GM18873 (cell line): ENCODE measurements at regions not wholly inside any gene's neighbourhood (a gene's known extent, or its start where the extent isn't known, plus 50 kb on each side); places are given as distances from the start of the nearest gene placed in this dataset.
"Not testable (repeated sequence)": the region's sequence is repeated elsewhere in the genome, so short reads cannot be mapped to it uniquely, and the experiment has no call there.

Source experiments
- ATAC-seq: cut with Tn5 transposase; IDR thresholded peaks from one replicate; pipeline ENCODE4 v1.9.1; 2021; ENCODE audit warnings: mild to moderate bottlenecking, moderate library complexity, moderate number of reproducible peaks; ENCODE audit not compliant: unreplicated experiment, low FRiP score

DNA sequence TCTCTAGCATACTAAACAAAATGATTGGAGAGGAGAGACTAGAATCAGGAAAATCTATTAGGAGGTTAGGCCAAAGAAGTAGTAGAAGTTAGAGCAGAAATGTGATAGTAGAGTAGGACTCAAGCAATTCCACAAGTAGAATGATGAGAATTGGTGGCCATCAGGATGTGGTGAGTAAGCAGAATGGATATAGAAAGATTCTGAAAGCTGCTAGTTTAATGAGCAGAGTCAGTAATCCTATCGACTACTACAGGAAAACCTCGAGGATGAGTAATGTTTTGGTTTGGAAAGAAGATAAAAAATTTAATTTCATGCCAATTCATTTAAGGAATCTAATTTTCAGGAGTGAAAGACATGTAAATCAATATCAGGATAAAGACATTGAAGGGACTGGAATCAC lies 648.3 kb upstream of the PHF14 start:
- ATAC-seq = no peak

DNA sequence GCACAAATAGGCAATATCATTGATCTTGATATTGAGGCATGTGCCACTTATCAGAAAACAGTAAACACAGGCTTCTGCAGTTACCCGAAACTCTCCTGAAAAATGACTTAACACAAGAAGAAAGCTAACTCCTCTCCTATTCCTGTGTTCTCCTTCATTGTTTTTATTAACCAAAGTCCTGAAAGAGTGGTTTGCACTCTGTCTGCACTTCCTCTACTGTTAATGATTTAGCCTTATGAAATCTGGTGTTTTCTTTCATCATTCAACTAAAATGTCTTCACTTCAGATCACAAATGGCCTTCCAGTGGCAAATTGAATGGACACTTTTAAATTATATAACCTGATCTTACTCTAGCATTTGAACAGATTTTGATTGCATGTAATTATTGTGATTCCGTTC lies 630.6 kb upstream of the PHF14 start:
- ATAC-seq = no peak

DNA sequence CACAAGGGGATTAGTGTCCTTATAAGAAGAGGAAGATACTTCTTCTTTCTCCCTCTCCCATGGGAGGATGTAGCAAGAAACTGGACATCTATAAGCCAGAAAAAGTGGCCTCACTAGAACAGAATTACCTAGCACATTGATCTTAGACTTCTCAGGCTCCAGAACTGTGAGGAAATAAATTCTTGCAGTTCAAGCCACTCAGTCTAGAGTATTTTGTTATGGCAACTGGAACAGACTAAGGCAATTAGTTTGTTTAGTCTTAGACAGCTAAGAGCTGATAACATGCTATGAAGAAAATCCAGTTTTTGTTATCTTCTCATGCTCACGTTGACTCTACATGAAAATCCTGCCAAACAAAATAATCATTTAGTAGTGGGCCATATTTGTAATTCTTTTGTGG lies 627.6 kb upstream of the PHF14 start:
- ATAC-seq = no peak

DNA sequence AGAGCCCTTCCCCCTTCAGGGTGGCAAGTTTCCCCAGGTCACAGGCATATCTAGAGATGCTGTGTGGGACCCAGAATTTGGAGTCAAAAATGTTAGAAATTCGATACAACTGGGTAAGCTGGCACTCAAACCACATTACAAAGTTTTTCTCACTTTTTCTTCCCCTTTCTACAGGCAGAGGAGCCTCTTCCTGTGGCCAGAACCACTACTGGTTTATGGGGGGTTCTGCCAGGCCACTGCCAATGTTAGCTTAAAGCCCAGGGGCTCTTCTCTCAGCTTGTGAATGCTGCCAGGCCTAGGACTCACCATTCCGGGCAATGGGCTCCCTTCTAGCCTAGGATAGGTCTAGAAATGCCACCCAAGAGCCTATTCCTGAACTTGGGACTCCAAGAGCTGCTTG lies 617.9 kb upstream of the PHF14 start:
- ATAC-seq = no peak

DNA sequence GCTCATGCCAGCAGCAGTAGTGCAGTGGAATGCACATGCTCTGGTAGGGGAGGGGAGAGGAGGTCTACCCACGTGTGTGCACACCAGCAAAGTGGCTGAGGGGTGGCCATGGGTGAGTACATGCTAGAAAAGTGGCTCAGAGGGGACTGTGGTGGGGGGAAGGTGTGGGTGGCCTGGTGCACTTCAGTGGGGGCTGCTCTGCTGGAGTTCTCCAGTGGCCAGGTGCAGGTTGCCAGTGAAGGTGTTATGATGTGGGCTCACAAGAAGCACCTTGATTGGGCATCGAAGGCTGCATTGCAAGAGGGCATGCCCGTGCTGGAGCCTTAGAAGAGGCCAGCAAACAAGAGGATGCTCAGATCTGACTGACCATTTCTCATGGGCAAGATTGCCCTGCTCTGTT lies 613.6 kb upstream of the PHF14 start:
- ATAC-seq = no peak

DNA sequence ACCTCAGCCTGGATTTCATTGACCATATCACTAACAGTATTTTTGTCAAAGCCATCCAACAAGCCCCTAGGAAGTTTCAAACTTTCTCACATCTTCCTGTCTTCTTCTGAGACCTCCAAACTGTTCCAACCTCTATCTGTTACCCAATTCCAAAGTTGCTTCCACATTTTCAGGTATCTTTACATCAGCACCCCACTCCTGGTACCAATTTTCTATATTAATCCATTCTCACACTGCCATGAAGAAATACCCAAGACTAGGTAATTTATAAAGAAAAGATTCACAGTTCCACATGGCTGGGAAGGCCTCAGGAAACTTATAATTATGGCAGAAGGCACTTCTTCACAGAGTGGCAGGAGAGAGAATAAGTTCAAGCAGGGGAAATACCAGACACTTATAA lies 571.9 kb upstream of the PHF14 start:
- no peak for ATAC-seq

DNA sequence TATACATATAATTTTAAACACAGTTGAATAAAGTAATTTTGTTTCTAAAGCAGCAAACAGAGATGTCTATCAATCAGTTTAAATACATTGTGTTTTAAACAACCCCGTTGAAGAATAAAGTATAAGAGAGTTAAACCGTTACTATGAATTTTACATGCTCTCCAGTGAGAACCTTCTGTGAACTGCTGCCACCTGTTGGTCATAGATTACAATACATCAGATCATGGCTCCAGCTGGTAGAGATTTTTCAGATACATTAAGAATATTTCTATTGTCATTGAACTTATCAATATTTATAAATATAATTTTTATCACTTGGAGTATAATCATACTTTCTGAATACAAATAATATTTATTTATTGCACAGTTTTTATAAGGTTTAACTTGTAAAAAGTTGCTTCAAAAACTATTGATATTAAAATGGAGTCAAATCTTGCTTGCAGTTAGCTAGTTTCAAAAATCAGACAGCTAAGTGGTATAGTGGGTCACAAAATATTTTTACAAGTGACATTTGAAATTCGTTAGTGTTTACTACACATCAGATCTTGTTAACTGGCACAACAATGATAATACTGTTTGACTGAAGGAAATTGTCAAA lies 561.2 kb upstream of the PHF14 start:
- peak; percentile 56 for ATAC-seq

DNA sequence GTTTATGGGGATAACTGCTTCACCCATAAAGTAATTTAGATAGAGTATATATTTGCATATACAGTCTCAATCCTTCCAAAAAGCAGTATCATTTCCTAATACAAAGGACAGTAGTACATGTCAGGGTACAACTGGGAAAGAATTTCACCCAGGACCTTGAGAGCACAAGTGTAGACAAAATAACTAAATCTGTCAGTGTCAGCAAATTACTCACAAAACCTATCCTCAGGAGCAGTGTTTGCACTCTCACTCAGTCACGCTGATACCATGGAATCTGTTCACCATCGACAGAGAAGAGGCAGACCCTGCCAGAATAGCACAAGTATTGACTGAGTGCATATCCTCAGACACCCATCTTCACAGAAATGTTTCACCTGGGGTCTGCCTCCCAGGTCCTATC lies 554.7 kb upstream of the PHF14 start:
- no peak for ATAC-seq

DNA sequence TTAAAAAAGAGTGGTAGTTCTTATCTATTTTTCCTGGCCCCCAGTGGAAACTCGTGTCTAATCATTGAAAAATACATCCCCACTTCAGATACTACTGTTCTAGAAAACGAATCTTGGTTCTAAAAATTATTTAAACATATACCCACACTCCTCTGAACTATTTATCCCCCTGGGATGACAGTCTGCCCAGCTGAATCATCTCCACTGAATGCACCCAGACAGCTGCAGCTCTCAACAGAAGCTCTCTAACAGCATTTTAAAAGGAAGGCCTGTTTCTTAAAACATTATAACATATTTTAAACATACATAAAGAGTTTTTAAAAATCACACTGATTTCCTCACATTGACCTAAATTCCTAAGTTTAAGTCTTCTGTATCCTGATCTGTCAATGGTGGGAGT lies 544.6 kb upstream of the PHF14 start:
- no peak for ATAC-seq

DNA sequence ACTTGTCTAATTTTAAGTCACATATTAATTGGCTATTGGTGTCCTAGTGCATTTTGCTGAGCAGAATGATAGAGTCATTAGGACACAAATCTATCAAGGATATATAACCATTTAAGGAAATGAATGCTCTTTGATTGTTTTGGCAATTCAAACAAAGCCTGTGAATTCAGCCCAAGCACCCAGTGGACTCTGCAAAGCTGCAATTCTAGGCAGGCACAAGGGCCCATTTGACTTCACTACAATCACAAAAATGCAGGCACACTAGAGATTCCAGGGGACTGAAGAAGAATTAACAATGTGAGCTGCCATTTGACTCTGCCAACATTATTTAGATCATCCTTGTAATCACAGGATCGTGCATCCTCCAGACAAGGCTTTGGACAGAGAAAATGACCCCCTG lies 544.2 kb upstream of the PHF14 start:
- ATAC-seq = no peak

DNA sequence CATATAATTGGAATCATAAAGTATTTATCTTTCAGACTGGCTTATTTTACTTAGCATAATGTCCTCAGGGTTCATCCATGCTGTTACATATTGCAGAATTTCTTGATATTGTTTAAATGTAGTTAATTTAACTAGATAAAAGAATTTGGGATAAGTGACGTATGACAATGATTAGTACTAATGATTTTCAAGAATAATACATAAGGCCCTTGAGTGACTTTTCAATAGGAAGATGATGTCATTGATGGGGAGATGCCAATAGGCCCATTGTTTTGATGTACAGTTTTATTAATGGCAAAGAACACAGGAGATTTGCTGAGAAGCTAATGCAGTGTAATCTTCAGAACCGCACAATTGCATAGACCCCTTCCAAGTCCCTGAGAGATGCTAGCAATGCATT lies 537.4 kb upstream of the PHF14 start:
- ATAC-seq = no peak

DNA sequence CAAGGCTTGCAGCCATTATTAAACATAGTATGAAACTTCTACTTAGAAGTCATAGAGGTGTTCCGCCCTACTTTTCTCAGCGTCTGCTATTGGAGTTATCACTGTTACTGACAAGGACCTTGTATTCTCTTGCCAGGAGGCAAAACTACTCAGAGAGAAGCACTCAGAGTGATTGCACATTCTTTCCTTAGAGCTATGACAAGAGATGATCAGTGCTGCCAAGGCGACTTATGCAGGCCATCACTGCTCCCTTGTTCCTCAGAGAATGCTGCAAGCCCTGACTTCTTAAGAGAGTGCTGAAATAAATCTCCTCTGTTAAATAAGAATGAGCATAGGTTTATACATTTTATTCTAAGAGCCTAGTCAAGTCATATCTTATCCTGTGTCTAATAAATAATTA lies 534.6 kb upstream of the PHF14 start:
- ATAC-seq = no peak

DNA sequence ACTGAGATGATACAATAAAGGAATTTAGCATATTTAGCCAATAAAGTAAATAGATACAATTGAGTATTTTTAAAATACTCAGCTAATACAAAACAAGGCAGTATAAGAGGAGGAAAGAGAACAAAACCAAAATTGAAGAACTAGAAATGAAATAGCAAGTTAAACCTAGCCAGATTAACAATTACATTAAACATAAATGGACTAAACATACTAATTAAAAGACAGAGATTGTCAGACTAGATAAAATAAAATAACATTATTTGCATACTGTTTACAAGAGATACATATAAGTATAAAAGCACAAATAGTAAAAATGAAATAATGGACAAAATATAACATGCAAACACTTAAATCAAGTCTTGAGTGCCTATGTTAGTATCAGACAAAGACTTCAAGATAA lies 517.7 kb upstream of the PHF14 start:
- no peak for ATAC-seq

DNA sequence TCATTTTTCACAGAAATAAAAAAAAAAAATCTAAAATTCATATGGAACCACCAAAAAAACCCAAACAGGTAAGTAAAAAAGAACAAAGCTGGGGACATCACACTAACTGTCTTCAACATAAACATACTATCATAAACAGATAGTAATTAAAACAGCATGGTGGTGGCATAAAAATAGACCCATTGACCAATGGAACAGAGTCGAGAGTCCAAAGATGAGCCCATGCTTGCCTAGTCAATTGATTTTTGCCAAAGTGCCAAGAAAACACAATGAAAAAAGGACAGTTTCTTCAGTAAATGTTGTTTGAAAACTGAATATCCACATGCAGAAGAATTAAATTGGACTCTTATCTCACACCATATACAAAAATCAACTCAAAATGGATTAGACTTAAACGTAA lies 513.2 kb upstream of the PHF14 start:
- no peak for ATAC-seq

DNA sequence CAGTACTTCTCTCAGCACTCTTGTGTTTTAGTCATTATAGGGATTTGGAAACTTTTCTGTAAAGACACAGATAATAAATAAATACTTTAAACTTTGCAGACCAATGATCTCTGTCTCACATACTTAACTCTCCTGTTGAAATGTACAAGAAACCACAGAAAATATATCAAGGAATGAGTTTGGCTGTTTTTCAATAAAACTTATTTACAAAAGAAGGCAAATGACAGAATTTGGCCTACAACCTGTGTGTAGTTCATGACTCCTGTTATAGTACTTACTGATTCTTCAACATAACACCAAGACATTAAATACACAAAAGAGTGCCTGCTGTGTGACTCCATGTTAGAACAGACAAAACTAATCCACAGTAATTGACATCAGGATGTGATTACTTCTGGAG lies 510.0 kb upstream of the PHF14 start:
- no peak for ATAC-seq

DNA sequence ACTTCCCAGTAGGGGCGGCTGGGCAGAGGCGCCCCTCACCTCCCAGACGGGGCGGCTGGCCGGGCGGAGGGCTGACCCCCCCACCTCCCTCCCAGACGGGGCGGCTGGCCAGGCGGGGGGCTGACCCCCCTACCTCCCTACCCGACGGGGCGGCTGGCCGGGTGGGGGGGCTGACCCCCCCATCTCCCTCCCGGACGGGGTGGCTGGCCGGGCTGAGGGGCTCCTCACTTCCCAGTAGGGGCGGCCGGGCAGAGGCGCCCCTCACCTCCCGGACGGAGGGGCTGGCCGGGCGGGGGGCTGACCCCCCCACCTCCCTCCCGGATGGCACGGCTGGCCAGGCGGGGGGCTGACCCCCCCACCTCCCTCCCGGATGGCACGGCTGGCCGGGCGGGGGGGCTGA lies 508.1 kb upstream of the PHF14 start:
- not testable (repeated sequence) for ATAC-seq

DNA sequence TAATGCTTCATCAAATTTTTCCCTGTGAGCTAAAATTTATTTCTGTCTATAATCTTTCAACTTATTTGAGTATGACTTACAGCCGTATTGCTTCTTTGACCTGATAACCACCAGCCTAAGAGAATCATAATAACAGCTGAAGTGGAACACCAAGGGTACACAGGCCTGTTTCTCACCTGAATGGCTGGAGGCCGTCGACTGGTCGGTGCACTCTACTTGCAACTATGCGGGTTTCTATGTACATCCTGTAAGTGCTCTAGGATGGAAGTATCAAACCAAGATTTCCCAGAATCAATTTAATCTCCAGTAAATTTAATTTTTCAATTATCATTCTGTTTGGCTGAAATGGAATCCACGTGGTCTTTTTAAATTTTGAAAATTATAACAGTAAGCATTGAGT lies 504.8 kb upstream of the PHF14 start:
- ATAC-seq = no peak

DNA sequence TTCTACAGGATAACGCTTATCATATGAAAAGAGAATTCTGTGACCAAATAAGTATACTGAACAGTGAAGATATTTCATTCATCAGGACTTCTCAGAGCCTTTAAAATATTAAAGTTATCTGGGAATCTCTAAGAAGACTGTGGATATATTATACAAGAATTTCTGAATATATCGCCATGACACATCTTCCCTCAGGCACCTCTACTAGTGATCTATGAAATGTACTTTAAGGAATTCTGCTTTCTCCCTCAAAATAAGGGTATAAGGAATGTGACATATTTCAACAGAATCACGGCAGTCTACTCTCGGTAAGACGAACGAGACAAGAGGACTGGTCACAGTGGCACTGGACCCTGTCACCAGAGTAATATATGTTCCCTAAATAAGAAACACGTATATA lies 504.2 kb upstream of the PHF14 start:
- ATAC-seq = no peak

DNA sequence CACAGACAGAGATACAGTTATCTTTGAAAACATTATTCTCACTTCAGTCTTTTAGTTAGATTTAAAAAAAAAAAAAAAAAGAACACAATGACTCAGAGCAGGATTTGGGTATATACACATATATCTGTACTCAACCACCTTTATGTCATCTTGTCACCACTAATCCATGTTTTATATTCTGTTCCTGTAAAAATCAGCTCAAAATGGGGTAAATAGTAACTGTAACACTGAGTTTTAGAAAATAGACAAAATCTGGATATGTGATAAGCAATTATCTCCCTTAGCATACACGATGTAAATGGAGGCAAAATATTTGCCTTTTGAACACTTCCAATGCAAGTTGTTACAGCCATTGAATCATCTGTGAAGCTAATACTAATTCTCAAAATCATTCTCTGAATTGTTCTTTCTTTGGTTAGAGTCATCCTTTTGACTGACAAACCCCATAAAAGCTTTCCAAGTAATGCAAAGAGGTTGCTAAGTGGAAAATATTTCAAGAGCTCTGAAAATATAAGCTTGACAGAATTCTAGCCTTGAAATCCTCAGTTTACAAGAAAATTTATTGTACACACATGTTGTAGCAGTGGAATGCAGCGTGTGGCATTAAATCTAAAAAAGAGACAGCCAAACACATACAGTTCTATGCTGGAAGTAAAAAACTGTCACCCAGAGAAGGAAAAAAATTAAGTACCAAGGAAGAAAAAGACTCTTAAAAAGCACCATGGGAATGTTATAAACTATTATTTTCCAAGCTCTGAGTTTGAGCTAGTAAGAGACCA lies 502.2 kb upstream of the PHF14 start:
- no peak for ATAC-seq

DNA sequence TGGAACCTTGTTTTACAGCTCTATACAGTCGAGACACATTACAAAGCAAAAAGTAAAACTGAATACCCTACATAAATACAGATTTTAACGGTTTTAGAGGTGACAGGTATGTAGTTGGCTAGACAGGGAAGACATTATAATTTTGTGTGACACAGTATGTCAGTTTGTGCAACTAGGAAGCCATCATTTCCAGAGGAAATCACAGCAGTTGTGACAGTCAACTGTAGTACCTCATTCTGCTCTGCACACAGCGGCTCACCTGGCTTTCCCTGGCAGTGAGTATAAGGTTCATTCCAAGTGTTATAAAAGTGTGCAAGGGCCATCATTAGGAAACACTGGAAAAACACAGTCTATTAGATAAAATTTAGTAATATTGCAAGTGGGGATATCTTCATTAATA lies 501.6 kb upstream of the PHF14 start:
- ATAC-seq = no peak

DNA sequence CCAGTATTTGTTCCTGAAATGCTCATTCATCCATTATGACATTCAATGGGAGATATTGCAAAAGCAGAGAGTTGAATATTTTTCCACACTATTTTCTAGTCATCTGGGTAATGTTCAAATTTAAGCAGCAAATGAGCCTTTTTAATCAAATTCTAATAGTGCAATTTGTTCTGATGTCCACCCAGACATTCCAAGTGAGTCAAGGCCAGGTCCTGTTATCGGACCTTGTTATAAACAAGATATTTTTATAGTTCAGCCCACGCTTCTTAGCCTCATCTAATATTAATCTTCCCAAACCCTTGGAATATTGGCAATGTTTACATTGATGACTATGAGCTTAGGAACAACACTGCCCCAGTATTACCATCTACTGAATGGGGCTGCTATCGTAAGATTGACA lies 500.1 kb upstream of the PHF14 start:
- ATAC-seq = no peak

DNA sequence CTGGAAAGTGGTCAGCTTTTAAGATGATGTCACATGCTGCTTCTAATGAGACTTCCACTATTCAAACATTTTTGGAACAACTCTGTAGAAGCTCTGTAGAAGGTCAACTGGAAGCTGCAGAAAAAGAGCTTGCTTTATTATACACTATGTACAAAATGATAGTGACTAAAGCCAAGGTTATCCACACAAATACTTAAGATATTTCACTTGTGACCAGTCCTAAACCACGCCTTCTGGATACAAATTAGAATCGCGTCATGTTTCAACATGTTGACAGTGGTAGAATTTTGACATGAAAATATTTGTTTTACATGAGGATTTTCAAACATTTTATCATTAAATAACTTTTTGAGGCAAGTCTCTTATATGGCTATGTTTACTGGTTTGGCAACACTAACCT lies 499.6 kb upstream of the PHF14 start:
- ATAC-seq = no peak
